SU-DHL-6 (cell line): ENCODE measurements at regions not wholly inside any gene's neighbourhood (a gene's known extent, or its start where the extent isn't known, plus 50 kb on each side); places are given as distances from the start of the nearest gene placed in this dataset.

Experiments
- EZH2phosphoT487 ChIP-seq: fragments of 200-600 bp; sonication (generic), shearing (Covaris generic); conservative IDR thresholded peaks from 2 replicates; pipeline ENCODE4 v1.6.1; 2018; ENCODE audit warnings: mild to moderate bottlenecking, antibody characterized with exemption, low read length, moderate library complexity, mixed read lengths
- TF ChIP-seq, protein P1 (sequence below): fragments of 200-600 bp; sonication (generic); IDR thresholded peaks from one replicate; pipeline ENCODE4 v1.5.1; 2017; ENCODE audit warnings: antibody characterized with exemption, mild to moderate bottlenecking, low read length, moderate library complexity; ENCODE audit not compliant: insufficient read depth, poor library complexity, severe bottlenecking

DNA sequence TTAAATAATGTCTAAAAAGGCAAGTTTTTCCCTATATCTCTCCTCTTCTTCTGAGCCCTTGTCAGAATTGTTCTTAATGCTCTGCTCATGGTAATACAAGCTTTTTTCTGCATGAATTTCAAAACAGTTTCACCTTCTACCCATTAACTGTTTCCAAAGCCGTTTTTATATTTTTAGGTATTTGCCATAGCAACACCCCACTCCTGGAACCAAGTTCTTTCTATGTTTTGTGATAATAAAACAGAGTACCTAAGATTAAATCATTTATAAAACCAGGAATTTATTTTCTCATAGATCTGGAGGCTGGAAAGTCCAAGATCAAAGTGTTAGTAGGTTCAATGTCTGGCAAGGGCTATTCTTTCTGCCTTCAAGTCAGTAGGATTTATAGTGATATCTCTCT lies 497.4 kb downstream of the ETS1 start:
- TF ChIP-seq, protein P1, sequence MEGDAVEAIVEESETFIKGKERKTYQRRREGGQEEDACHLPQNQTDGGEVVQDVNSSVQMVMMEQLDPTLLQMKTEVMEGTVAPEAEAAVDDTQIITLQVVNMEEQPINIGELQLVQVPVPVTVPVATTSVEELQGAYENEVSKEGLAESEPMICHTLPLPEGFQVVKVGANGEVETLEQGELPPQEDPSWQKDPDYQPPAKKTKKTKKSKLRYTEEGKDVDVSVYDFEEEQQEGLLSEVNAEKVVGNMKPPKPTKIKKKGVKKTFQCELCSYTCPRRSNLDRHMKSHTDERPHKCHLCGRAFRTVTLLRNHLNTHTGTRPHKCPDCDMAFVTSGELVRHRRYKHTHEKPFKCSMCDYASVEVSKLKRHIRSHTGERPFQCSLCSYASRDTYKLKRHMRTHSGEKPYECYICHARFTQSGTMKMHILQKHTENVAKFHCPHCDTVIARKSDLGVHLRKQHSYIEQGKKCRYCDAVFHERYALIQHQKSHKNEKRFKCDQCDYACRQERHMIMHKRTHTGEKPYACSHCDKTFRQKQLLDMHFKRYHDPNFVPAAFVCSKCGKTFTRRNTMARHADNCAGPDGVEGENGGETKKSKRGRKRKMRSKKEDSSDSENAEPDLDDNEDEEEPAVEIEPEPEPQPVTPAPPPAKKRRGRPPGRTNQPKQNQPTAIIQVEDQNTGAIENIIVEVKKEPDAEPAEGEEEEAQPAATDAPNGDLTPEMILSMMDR = no peak
- no peak for TF ChIP-seq EZH2phosphoT487
